ENCODE measurements at regions not wholly inside any gene's neighbourhood (a gene's known extent, or its start where the extent isn't known, plus 50 kb on each side); places are given as distances from the start of the nearest gene placed in this dataset.

DNA sequence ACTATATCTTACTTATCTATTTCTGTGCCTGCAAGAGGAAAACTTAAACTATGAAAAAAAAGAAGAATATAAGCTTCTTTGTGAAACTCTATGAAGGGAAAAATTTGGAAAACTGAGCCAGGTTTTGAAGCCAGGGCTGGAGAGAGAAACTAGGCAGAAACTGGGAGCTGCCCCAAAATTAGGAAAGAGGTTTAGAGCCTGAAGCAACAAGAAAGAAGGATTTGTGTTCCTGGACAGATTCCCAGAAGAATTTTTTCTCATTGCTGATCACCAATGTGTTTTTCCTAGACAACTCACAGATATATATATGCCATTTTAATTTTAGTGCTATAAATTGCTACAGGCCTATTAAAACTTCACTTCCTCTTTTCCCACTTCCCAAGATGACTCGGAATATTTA, 245.0 kb upstream of the GEMIN8 start:
- Mint-ChIP-seq H3K9me3 (peaks cover 47 to 54% of the 10 kb centered on the region in 2 experiments), H3K27me3 (ENCODE audit: low read depth) (peaks cover 2% of the 10 kb centered on the region), H3K4me1 (no peaks in the 10 kb centered on the region), H3K36me3 (ENCODE audit: insufficient read depth in 1 of 3, low read depth in 3 of 3) (no peaks in the 10 kb centered on the region; a peak in 1 of 7 replicates), H3K27ac (no peak overlapping the region), H3K4me3 (no peak overlapping the region)
- Histone ChIP-seq H2BK120ac (ENCODE audit: low read depth, low read length, poor library complexity, severe bottlenecking) (no peak overlapping the region), H3K4ac (ENCODE audit: low read depth, low read length) (no peak overlapping the region), H4K5ac (ENCODE audit: insufficient read length, low read depth, low read length) (no peak overlapping the region), H3K79me1 (ENCODE audit: insufficient read depth, low read depth, low read length, poor library complexity, severe bottlenecking) (no peaks in the 10 kb centered on the region), H2AK5ac (ENCODE audit: insufficient read length, low read length) (no peak overlapping the region), H3K56ac (ENCODE audit: insufficient read length, low read depth, low read length) (no peak overlapping the region), H3K18ac (ENCODE audit: insufficient read length, low read depth, low read length) (no peak overlapping the region), H3K9me3 (ENCODE audit: control insufficient read depth, low read depth, low read length) (no peaks in the 10 kb centered on the region), H4K20me1 (ENCODE audit: control insufficient read depth, insufficient read depth, insufficient read length) (no peaks in the 10 kb centered on the region), H2AFZ (ENCODE audit: low read length) (no peak overlapping the region), H3T11ph (ENCODE audit: low read length) (no peak overlapping the region), H3K27me3 (ENCODE audit: insufficient read depth, low read length) (no peaks in the 10 kb centered on the region), H3K4me2 (ENCODE audit: insufficient read depth, insufficient read length, low read length) (no peak overlapping the region), H3K9ac (ENCODE audit: extremely low read depth, insufficient read length, low read length) (no peak overlapping the region), H3K23ac (ENCODE audit: insufficient read length, low read depth, low read length) (no peak overlapping the region), H2BK5ac (ENCODE audit: insufficient read length, low read length) (no peak overlapping the region), H3K23me2 (ENCODE audit: insufficient read length, low read depth, low read length, poor library complexity, severe bottlenecking) (no peaks in the 10 kb centered on the region), H4K8ac (replicated peaks; ENCODE audit: insufficient read length, low read depth, low read length) (no peak overlapping the region), H3K27ac (ENCODE audit: insufficient read length, low read depth, low read length) (no peak overlapping the region), H3K4me1 (ENCODE audit: insufficient read depth, low read length) (no peaks in the 10 kb centered on the region), H2BK15ac (ENCODE audit: low read depth, low read length) (no peak overlapping the region), H3K14ac (ENCODE audit: insufficient read depth, low read length) (no peak overlapping the region), H2BK20ac (ENCODE audit: low read depth, low read length, poor library complexity, severe bottlenecking) (no peak overlapping the region), H2BK12ac (ENCODE audit: insufficient read length, low read depth, low read length) (no peak overlapping the region), H3K79me2 (ENCODE audit: insufficient read depth, low read length) (no peaks in the 10 kb centered on the region), H4K91ac (ENCODE audit: insufficient read length, low read depth, low read length) (no peak overlapping the region)
- DNase-seq = no peak
- TF ChIP-seq, protein P1, sequence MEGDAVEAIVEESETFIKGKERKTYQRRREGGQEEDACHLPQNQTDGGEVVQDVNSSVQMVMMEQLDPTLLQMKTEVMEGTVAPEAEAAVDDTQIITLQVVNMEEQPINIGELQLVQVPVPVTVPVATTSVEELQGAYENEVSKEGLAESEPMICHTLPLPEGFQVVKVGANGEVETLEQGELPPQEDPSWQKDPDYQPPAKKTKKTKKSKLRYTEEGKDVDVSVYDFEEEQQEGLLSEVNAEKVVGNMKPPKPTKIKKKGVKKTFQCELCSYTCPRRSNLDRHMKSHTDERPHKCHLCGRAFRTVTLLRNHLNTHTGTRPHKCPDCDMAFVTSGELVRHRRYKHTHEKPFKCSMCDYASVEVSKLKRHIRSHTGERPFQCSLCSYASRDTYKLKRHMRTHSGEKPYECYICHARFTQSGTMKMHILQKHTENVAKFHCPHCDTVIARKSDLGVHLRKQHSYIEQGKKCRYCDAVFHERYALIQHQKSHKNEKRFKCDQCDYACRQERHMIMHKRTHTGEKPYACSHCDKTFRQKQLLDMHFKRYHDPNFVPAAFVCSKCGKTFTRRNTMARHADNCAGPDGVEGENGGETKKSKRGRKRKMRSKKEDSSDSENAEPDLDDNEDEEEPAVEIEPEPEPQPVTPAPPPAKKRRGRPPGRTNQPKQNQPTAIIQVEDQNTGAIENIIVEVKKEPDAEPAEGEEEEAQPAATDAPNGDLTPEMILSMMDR (conservative IDR thresholded peaks at IDR 0.05) = no peak
- WGBS (ENCODE audit: extremely low coverage, insufficient read length, low lambda C conversion rate) = no CpG with 5 or more reads among the region's 1 CpG
